Bronchial epithelial cell (primary cell): ENCODE measurements at regions not wholly inside any gene's neighbourhood (a gene's known extent, or its start where the extent isn't known, plus 50 kb on each side); places are given as distances from the start of the nearest gene placed in this dataset.

Source experiments
- DNase-seq: peaks from one replicate; pipeline ENCODE4 v3.0.0-alpha.2; 2010; ENCODE audit warnings: low read depth
- FAIRE-seq: peaks from 2 replicates; lab custom pipeline; 2011; peaks lifted over from hg19 to GRCh38; lab: Jason Lieb, UNC
- H3K27me3 ChIP-seq: 2 replicates; pipeline ENCODE4 v1.5.1; 2011; ENCODE audit warnings: low read length; ENCODE audit not compliant: control insufficient read depth, insufficient read depth
- H3K36me3 ChIP-seq: 2 replicates; pipeline ENCODE4 v1.5.1; 2011; ENCODE audit warnings: low read length; ENCODE audit not compliant: control insufficient read depth, insufficient read depth
- H3K4me3 ChIP-seq: 2 replicates; pipeline ENCODE4 v1.5.1; 2011; ENCODE audit warnings: mild to moderate bottlenecking, low read depth, low read length, control low read depth
- CTCF ChIP-seq: IDR thresholded peaks from 2 replicates; pipeline ENCODE4 v1.5.1; 2011; ENCODE audit warnings: mild to moderate bottlenecking, moderate library complexity, low read length, control low read depth, inconsistent platforms; ENCODE audit not compliant: insufficient read depth, severe bottlenecking

- no peaks in the 10 kb centered on the region for H3K27me3 ChIP-seq
- FAIRE-seq (no peak), DNase-seq (no peak)
- H3K36me3 ChIP-seq, result no peaks in the 10 kb centered on the region
- TF ChIP-seq CTCF, result no peak
- H3K4me3 ChIP-seq, result no peak overlapping the region
Measured at GRCh38 chr20:11721411-11721810, 196.3 kb upstream of the BTBD3 start.

- no peak for DNase-seq
- Histone ChIP-seq H3K27me3 (no peaks in the 10 kb centered on the region), H3K36me3 (no peaks in the 10 kb centered on the region), H3K4me3 (no peak overlapping the region)
- no peak for FAIRE-seq
- no peak for TF ChIP-seq CTCF
Measured at GRCh38 chr20:11724097-11724496, 193.6 kb upstream of the BTBD3 start.

GRCh38 chr20:11726026-11726425 is 191.7 kb upstream of the BTBD3 start:
- Histone ChIP-seq H3K36me3 (no peaks in the 10 kb centered on the region), H3K27me3 (no peaks in the 10 kb centered on the region), H3K4me3 (no peak overlapping the region)
- TF ChIP-seq CTCF, result no peak
- DNase-seq, result no peak
- FAIRE-seq, result peak; percentile 40

DNA sequence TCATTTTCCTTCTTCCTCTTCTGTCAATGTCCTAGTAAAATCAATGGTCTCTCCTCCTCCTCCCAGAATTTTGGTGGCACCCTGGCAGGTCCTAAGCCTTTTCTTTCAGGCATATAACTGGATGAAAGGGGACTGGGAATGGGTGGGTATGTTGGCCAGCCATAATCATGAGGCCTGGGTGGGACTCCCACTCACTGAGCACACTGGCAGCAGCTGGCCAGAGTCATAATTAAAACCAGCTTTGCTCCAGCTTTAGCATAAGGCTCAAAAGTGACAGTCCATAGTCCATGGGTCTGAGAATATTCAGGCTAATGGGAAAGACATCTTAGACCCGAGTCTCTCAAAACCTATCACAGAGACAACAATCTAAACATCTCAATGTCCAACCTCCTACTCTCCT is 190.0 kb upstream of the BTBD3 start:
- no peak overlapping the region for H3K4me3 ChIP-seq
- no peak for TF ChIP-seq CTCF
- no peak for DNase-seq
- H3K27me3 ChIP-seq, result no peaks in the 10 kb centered on the region
- H3K36me3 ChIP-seq, result no peaks in the 10 kb centered on the region
- FAIRE-seq, result no peak

DNA sequence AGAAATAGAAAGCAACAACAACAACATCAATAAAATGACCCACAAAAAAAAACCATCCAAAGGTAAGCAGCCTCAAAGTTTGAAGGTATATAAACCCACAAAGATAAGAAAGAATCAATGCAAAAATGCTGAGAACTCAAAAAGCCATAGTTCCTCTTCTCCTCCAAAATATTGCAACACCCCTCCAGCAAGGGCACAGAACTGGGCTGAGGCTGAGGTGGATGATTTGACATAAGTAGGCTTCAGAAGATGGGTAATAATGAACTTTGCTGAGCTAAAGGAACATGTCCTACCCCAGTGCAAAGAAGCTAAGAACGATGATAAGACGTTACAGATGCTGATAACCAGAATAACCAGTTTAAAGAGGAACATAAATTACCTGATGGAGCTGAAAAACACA is 188.8 kb upstream of the BTBD3 start:
- Histone ChIP-seq H3K36me3 (no peaks in the 10 kb centered on the region), H3K27me3 (no peaks in the 10 kb centered on the region), H3K4me3 (no peak overlapping the region)
- FAIRE-seq (no peak), DNase-seq (no peak)
- TF ChIP-seq CTCF, result no peak

GRCh38 chr20:11729806-11730205 is 187.9 kb upstream of the BTBD3 start:
- Histone ChIP-seq H3K4me3 (no peak overlapping the region), H3K36me3 (no peaks in the 10 kb centered on the region), H3K27me3 (no peaks in the 10 kb centered on the region)
- TF ChIP-seq CTCF, result no peak
- FAIRE-seq (no peak), DNase-seq (no peak)
